MCF 10A (cell line): ENCODE measurements at regions not wholly inside any gene's neighbourhood (a gene's known extent, or its start where the extent isn't known, plus 50 kb on each side); places are given as distances from the start of the nearest gene placed in this dataset.

Experiments used
- BruUV-seq: library from RNA; stranded (reverse); fragments of 400-500 nt; replicated peaks from 2 replicates; lab custom pipeline; 2021; lab: Mats Ljungman, UMichigan
- CTCF ChIA-PET: fragments of 300-600 bp; sonication (Branson Sonifier 250); formaldehyde crosslinking; extraction: SDS; loops from one replicate; lab custom pipeline; 2021; ENCODE audit warnings: antibody characterized with exemption, inconsistent platforms; lab: Yijun Ruan, JAX
- POLR2A ChIA-PET: fragments of 300-600, 350-650 bp; sonication (Branson Sonifier 250); formaldehyde crosslinking; extraction: SDS; loops from one replicate; lab custom pipeline; 2020; ENCODE audit warnings: antibody characterized with exemption, inconsistent platforms; lab: Yijun Ruan, JAX
- DNase-seq: peaks from one replicate; pipeline ENCODE4 v3.0.0-alpha.2; 2018; ENCODE audit not compliant: unreplicated experiment
- H3K27ac Mint-ChIP-seq: one replicate; pipeline ENCODE4 v1.8.0; 2022; ENCODE audit warnings: mild to moderate bottlenecking, low read depth, mixed read lengths; ENCODE audit not compliant: unreplicated experiment
- H3K27me3 Mint-ChIP-seq: one replicate; pipeline ENCODE4 v1.8.0; 2022; ENCODE audit warnings: mixed read lengths; ENCODE audit not compliant: insufficient read depth, unreplicated experiment
- H3K36me3 Mint-ChIP-seq: one replicate; pipeline ENCODE4 v1.8.0; 2022; ENCODE audit warnings: mild to moderate bottlenecking, moderate library complexity, mixed read lengths; ENCODE audit not compliant: insufficient read depth, unreplicated experiment
- H3K4me1 Mint-ChIP-seq: one replicate; pipeline ENCODE4 v1.8.0; 2022; ENCODE audit warnings: mixed read lengths; ENCODE audit not compliant: insufficient read depth, unreplicated experiment
- H3K4me3 Mint-ChIP-seq: one replicate; pipeline ENCODE4 v1.8.0; 2022; ENCODE audit warnings: mild to moderate bottlenecking, moderate library complexity, mixed read lengths; ENCODE audit not compliant: unreplicated experiment
- H3K9me3 Mint-ChIP-seq: one replicate; pipeline ENCODE4 v1.8.0; 2022; ENCODE audit warnings: mixed read lengths; ENCODE audit not compliant: unreplicated experiment
- CTCF ChIP-seq: fragments of 200-600 bp; IDR thresholded peaks from one replicate; pipeline ENCODE4 v1.8.0; 2022; ENCODE audit warnings: antibody characterized with exemption, mild to moderate bottlenecking; ENCODE audit not compliant: unreplicated experiment
- intact Hi-C: fragments of 100-400 bp; cut with micrococcal nuclease; formaldehyde crosslinking; loops from 2 replicates; pipeline ENCODE4 v1.14.1; 2022

- peaks cover 18% of the 10 kb centered on the region for H3K4me1 Mint-ChIP-seq
- H3K4me3 Mint-ChIP-seq = no peak overlapping the region
- no TSS peak for BruUV-seq
- H3K27ac Mint-ChIP-seq = no peak overlapping the region
- H3K27me3 Mint-ChIP-seq = peaks cover 12% of the 10 kb centered on the region
- TF ChIP-seq CTCF = no peak
- DNase-seq = no peak
- CTCF ChIA-PET = no interaction called here
- H3K36me3 Mint-ChIP-seq = no peaks in the 10 kb centered on the region
- POLR2A ChIA-PET = no interaction called here
- intact Hi-C loops = no loop called here
- H3K9me3 Mint-ChIP-seq = no peaks in the 10 kb centered on the region
Measured at GRCh38 chr20:57806476-57806875, 96.7 kb upstream of the PMEPA1 start.

GRCh38 chr20:57805747-57806146 lies 95.9 kb upstream of the PMEPA1 start:
- no peak for TF ChIP-seq CTCF
- H3K4me3 Mint-ChIP-seq = no peak overlapping the region
- H3K9me3 Mint-ChIP-seq = no peaks in the 10 kb centered on the region
- H3K27ac Mint-ChIP-seq = no peak overlapping the region
- intact Hi-C loops = no loop called here
- peaks cover 12% of the 10 kb centered on the region for H3K27me3 Mint-ChIP-seq
- H3K36me3 Mint-ChIP-seq = no peaks in the 10 kb centered on the region
- H3K4me1 Mint-ChIP-seq = peaks cover 10% of the 10 kb centered on the region
- BruUV-seq = no TSS peak
- POLR2A ChIA-PET = interaction anchor here (0.6 kb wide), 1 partner anchor 271 kb away, joined by 3 read pairs; no protein-coding TSS in a partner anchor
- CTCF ChIA-PET = no interaction called here
- DNase-seq = no peak

- ChIA-PET POLR2A (no interaction called here), CTCF (interaction anchor here (1.5 kb wide), 1 partner anchor 283 kb away, joined by 4 read pairs; no protein-coding TSS in a partner anchor)
- Mint-ChIP-seq H3K27ac (no peak overlapping the region), H3K9me3 (no peaks in the 10 kb centered on the region), H3K27me3 (peaks cover 16% of the 10 kb centered on the region), H3K36me3 (no peaks in the 10 kb centered on the region), H3K4me3 (no peak overlapping the region), H3K4me1 (peaks cover 10% of the 10 kb centered on the region)
- no TSS peak for BruUV-seq
- no peak for TF ChIP-seq CTCF
- DNase-seq = no peak
- intact Hi-C loops = no loop called here
Measured at GRCh38 chr20:57804470-57805250, 94.8 kb upstream of the PMEPA1 start.

GRCh38 chr20:57803508-57804005 lies 93.7 kb upstream of the PMEPA1 start:
- DNase-seq = no peak
- ChIA-PET POLR2A (no interaction called here), CTCF (interaction anchor here (1.5 kb wide), 1 partner anchor 284 kb away, joined by 4 read pairs; no protein-coding TSS in a partner anchor)
- no peak overlapping the region for H3K27ac Mint-ChIP-seq
- TF ChIP-seq CTCF = no peak
- H3K36me3 Mint-ChIP-seq = no peaks in the 10 kb centered on the region
- H3K4me1 Mint-ChIP-seq = peaks cover 10% of the 10 kb centered on the region
- intact Hi-C loops = no loop called here
- no peaks in the 10 kb centered on the region for H3K9me3 Mint-ChIP-seq
- BruUV-seq = no TSS peak
- no peak overlapping the region for H3K4me3 Mint-ChIP-seq
- peaks cover 27% of the 10 kb centered on the region for H3K27me3 Mint-ChIP-seq
